ENCODE measurements at regions not wholly inside any gene's neighbourhood (a gene's known extent, or its start where the extent isn't known, plus 50 kb on each side); places are given as distances from the start of the nearest gene placed in this dataset.
A peak's percentile ranks its signal among the peaks of the same experiment; 100 is the strongest.
"Not testable (repeated sequence)": the region's sequence is repeated elsewhere in the genome, so short reads cannot be mapped to it uniquely, and the experiment has no call there.

GRCh38 chr11:45409587-45409986, 123.4 kb upstream of the SYT13 start:
- no peak for DNase-seq (ENCODE audit: low read depth)

- no peak for DNase-seq (ENCODE audit: low read depth)
Measured at GRCh38 chr11:45407226-45407625, 121.1 kb upstream of the SYT13 start.

DNA sequence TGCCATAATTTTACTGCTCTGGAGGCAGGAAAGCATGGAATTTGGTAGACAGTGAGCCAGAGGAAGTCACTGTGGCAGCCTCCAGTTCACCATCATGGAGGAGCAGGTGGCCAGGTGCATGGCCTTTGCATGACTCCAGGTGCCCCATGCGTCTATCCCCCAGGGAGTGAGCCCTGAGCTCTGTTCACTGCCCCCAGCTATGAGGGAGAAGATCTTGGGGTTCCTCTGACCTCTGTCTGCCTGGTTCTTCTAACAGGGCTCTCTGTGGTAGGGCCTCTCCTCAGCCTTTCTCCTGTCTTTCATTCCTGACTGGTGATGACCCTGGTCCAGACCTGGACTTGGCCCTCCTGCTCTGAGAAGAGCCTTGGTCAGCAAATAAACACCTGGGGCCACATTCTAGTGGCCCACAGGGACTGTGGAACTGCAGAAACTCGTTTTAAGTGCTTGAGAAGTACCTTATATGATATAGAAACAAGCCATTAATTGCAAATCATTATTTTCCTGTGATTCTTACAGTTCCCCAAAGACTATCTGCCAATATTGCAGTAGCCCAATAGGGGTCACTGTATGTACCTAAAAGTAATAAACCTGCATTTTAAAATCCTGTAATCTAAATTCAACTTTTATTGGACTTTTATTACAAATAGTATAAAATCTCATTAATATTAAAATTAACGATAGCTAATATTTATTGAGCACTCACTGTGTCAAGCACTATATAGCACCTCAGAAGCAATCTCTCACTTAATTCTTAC, 120.0 kb upstream of the SYT13 start:
- DNase-seq (ENCODE audit: low read depth) = peak; percentile 16

- DNase-seq (ENCODE audit: low read depth) = not testable (repeated sequence)
Measured at GRCh38 chr11:45403521-45403920, 117.4 kb upstream of the SYT13 start.

DNA sequence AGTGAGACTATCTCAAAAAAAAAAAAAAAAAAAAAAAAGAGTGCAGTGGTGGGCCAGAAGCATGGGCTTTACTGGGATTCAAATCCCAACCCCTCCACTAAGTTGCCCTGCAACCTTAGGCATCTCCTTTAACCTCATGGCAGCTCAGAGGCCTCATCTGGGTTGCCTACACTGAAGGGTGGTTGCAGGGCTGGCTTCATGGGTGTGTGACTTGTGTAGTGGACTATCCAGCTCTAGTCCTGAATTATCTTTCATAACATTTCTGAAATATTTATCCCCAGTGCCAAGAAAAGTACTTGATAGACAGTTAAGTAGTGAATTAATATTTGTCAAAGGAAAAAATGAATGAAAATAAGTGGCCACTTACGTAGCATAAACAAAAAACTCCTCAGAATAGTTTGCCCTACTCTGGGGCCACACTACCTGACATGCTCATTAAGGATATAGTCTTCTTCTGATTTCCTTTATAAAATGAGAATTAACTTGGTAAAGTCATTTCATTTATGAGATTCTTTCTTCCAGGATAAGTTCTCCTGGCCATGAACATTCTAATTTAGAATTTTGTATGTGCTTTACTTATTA, 116.0 kb upstream of the SYT13 start:
- DNase-seq (ENCODE audit: low read depth) = no peak

DNA sequence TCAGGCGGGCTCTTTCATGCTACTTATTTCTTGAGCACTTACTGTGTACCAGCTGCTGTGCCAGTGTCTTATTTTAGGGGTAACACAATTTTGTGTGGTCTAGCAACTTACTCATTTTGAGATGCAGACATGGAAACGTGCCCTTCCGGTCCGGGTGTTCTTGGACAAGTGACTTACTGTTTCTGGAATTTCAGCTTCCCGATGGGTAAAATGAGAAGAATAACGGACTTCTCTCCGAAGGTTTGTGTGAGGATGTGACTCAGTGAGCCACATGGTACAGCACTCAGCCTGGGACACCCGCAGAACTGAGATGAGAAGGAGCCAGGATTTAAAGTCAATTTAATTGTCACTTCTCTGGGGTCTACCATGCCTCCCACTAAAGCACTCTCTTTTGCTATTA, 114.5 kb upstream of the SYT13 start:
- DNase-seq (ENCODE audit: low read depth) = peak; percentile 85

DNA sequence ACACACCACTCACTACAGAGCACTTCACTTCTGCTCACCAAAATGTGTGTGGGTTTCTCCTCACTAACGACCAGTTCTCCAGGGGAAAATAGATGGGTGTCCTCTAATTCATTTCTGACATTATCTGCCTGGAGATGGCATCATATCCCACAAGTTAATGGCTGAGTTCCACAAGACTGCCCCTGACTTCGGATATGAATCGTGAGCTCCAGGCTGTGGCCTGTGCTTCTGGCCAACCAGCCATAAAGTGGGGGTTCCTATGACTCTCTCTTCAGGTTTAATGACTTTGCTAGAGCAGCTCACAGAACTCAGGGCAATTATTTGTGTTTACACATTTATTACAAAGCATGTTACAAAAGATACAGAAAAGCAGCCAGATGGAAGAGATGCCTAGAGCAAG, 113.0 kb upstream of the SYT13 start:
- DNase-seq (ENCODE audit: low read depth) = no peak

- no peak for DNase-seq (ENCODE audit: low read depth)
Measured at GRCh38 chr11:45398325-45398724, 112.2 kb upstream of the SYT13 start.

- no peak for DNase-seq (ENCODE audit: low read depth)
Measured at GRCh38 chr11:45396394-45396793, 110.3 kb upstream of the SYT13 start.

GRCh38 chr11:45395947-45396346, 109.8 kb upstream of the SYT13 start:
- no peak for DNase-seq (ENCODE audit: low read depth)

GRCh38 chr11:45395421-45395820, 109.3 kb upstream of the SYT13 start:
- DNase-seq (ENCODE audit: low read depth) = no peak

GRCh38 chr11:45394294-45395085, 108.3 kb upstream of the SYT13 start:
- DNase-seq (ENCODE audit: low read depth) = no peak

- no peak for DNase-seq (ENCODE audit: low read depth)
Measured at GRCh38 chr11:45393826-45394225, 107.7 kb upstream of the SYT13 start.

DNA sequence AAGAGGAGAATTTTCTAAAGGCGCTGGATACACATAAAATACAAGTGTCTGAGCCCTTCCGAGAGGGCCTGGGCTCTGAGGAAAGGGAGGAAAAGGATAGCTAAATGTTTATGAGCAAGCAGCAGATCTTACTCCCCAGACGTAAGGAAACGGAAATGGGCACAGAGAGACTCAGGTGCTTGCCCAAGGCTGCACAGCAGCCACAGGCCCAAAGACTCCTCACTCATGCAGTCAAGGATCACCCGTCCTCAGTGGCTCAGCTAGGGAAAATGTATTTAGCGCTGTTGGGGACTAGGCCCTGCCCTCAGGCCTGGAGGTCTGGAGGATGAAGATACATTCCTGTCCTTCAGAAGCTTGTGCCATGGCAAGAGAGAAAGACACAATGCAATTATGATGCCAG, 107.2 kb upstream of the SYT13 start:
- no peak for DNase-seq (ENCODE audit: low read depth)

GRCh38 chr11:45392591-45393091, 106.5 kb upstream of the SYT13 start:
- DNase-seq (ENCODE audit: low read depth) = no peak

DNA sequence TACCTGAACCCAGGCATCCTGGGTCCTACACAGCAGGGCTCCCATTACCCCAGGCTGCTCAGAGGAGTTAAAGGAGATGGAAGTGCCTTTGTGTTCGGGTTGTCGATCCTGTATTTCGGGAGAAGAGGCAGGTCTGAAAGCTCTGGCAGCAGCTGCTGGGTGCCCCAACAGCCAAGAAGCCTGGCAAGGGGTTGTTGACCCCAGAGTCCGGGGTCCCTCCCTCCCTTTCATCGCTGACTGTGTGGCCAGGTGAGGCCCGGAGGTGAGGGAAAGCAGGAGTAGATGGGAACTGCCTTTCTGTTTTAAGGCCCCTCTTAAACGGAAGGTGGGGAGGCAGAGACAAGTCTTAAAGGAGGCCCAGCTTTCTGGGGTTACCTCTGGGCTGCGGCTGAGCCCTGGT, 106.0 kb upstream of the SYT13 start:
- DNase-seq (ENCODE audit: low read depth) = no peak

DNA sequence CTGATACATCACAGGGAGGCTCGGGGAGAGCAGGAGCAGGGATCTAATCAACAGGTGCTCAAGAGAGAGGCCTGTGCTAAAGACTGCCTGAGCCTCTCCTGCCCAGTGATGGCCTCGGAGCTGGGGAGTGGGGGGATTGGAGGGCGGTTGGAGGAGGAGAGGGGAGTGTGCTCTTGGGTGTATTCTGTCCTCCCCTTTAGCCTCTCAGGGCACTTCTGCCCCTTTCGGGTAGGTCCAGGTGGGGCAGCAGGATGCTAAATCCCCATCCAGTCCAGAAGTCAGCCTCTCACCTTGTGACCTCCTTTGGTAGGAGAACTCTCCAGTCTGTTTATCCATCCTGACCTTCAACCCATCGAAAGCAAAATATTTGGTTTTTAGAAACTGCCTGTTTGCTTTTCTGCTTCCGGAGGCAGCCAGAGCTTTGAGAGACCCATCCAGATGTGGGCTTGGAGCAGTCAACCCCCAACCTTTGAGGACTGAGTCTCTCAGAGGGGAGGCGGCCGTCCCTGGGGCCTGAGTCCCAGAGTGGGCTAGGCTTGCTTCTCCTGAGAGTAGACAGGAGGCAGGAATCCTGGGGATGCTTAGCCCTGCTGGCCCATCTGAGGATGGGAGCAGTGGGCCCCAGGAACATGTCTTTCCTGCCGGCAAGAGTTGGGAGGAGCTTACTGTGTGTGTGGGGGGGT, 105.2 kb upstream of the SYT13 start:
- no peak for DNase-seq (ENCODE audit: low read depth)

DNA sequence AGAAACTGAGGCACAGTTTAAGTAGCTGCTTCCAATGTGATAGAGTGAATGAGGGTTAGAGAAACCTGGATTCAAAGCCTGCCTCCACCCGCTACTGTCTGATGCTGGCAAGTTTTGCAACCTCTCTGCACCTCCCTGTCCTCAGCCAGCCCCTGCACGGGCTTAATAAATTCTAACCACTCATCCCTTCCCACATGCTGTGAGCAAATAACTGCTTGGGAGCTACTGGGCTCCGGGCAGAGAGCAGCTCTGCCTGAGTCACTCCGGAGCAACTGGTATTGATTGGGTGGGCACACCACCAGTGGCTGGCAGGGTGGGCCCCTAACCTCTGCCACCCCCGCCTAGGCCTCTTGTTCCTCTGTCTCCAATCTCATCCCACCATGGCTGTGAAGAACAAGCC, 104.3 kb upstream of the SYT13 start:
- peak; percentile 11 for DNase-seq (ENCODE audit: low read depth)

DNA sequence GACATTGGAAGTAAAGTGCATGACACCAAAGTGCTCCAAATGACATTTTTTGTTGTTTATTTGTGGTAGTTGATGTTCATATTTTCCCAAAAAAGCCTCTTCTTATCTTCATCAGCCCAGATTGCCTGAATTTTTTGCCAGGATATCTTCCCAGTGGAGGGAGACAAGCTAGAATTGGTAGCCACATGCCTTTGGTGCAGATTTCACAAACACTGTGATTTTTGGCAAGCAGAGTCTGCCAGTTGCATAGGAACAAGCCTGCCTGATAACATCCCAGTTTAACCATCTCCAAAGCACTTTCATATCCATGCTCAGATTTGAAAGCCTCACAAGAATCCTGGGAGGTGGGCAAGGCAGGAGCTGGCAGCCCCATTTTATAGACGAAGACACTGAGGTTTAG, 102.3 kb upstream of the SYT13 start:
- peak; percentile 52 for DNase-seq (ENCODE audit: low read depth)

DNA sequence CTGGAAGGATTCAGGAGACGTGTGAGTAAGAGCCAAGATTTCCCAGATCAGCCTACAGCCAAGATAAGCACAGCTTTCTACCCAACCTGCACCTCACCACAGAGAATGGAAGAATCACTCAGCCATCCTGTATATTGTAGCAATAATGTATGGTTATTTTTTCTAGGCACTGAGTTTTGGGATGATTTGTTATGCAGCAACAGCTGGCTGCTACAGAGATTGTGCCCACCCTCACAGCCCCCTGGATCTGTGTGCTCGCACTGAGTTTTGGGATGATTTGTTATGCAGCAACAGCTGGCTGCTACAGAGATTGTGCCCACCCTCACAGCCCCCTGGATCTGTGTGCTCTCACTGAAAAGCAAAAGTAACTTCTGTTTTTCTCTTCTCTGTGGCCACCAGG, 101.7 kb upstream of the SYT13 start:
- DNase-seq (ENCODE audit: low read depth) = not testable (repeated sequence)

DNA sequence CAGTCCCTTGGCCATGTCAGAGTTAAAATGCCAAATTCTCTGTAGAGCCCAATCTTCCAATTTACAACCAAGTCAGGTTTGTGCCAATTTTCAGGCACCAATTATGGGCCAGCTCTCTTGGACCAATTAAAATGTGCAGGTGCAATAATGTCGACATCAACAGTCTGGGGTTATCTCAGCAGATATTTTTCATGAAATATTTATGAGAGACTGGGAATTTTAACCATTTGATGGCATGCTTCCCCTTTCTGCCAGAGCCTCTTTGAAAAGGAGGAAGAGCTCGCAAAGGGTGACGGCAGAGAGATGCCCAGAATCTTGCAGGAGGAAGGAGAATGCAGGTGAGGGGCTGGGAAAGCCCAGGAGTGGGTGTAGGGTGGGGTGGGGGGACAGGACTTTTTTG, 100.8 kb upstream of the SYT13 start:
- no peak for DNase-seq (ENCODE audit: low read depth)

- no peak for DNase-seq (ENCODE audit: low read depth)
Measured at GRCh38 chr11:45385844-45386243, 99.7 kb upstream of the SYT13 start.

Data from stromal cell of bone marrow (primary cell).